Tibial nerve (tissue), 4 donors: ENCODE measurements at regions not wholly inside any gene's neighbourhood (a gene's known extent, or its start where the extent isn't known, plus 50 kb on each side); places are given as distances from the start of the nearest gene placed in this dataset.

Experiments
- DNase-seq, 2 donors: peaks; one replicate each; pipeline ENCODE4 v3.0.0-alpha.2; 2019; ENCODE audit warnings: low spot score in 2 of 2
- H3K27ac ChIP-seq, 4 donors: fragments of 200-600 bp; sonication (generic) in 3 of 4; one replicate each; pipeline ENCODE4 v1.5.1; 2017 to 2019; ENCODE audit warnings: mild to moderate bottlenecking in 1 of 4
- H3K27me3 ChIP-seq, 2 donors: fragments of 200-600 bp; sonication (generic) in 1 of 2; one replicate each; pipeline versions ENCODE4 v1.5.1 to v1.6.0; 2017 to 2019
- H3K36me3 ChIP-seq, 3 donors: fragments of 200-600 bp; sonication (generic); one replicate each; pipeline ENCODE4 v1.5.1; 2018 to 2019
- H3K4me1 ChIP-seq, 4 donors: fragments of 200-600 bp; sonication (generic) in 3 of 4; one replicate each; pipeline ENCODE4 v1.5.1; 2017 to 2019
- H3K4me3 ChIP-seq, 4 donors: fragments of 200-600 bp; sonication (generic) in 3 of 4; one replicate each; pipeline ENCODE4 v1.5.1; 2017 to 2019; ENCODE audit warnings: mild to moderate bottlenecking in 1 of 4, moderate library complexity in 1 of 4
- H3K9me3 ChIP-seq, 4 donors: fragments of 200-600 bp; sonication (generic) in 3 of 4; one replicate each; pipeline ENCODE4 v1.5.1; 2017 to 2019
- CTCF ChIP-seq, 5 experiments: fragments of 200-600 bp in 3 of 5; fragments of 450-650 bp in 2 of 5; sonication (generic) in 3 of 5; IDR thresholded peaks; one replicate each; pipeline ENCODE4 v1.5.1; 2016 to 2019; ENCODE audit warnings: antibody characterized with exemption in 5 of 5, mild to moderate bottlenecking in 3 of 5, moderate library complexity in 2 of 5
- EP300 ChIP-seq, 2 donors: sonication (generic); formaldehyde crosslinking; IDR thresholded peaks; one replicate each; pipeline ENCODE4 v1.6.1; 2017; ENCODE audit warnings: antibody characterized with exemption in 2 of 2, mild to moderate bottlenecking in 1 of 2
- POLR2A ChIP-seq, 2 donors: fragments of 450-650 bp; IDR thresholded peaks; one replicate each; pipeline ENCODE4 v1.6.1; 2017; ENCODE audit warnings: antibody characterized with exemption in 2 of 2, mild to moderate bottlenecking in 2 of 2, moderate library complexity in 2 of 2
- WGBS, 2 donors: methylation state at CpG; one replicate each; pipeline ENCODE4 v1.1.5; 2018; 5-methylcytosine and 5-hydroxymethylcytosine counted together

GRCh38 chr18:2060086-2060485 lies 511.2 kb downstream of the METTL4 start:
- no peaks in the 10 kb centered on the region for H3K4me1 ChIP-seq
- no peak overlapping the region for H3K27ac ChIP-seq
- 68 to 76% methylated on average over 1 of the region's 1 CpG for WGBS, 2 donors
- H3K36me3 ChIP-seq: no peaks in the 10 kb centered on the region
- H3K4me3 ChIP-seq: no peak overlapping the region
- H3K9me3 ChIP-seq: peaks cover 0 to 17% (median 0%) of the 10 kb centered on the region in 4 donors
- DNase-seq: no peak
- H3K27me3 ChIP-seq: no peaks in the 10 kb centered on the region
- TF ChIP-seq POLR2A (IDR thresholded peaks at IDR 0.05) (no peak), EP300 (IDR thresholded peaks at IDR 0.05) (no peak), CTCF (IDR thresholded peaks at IDR 0.05) (no peak)

- Histone ChIP-seq H3K27me3 (no peaks in the 10 kb centered on the region), H3K4me3 (no peak overlapping the region), H3K9me3 (no peaks in the 10 kb centered on the region), H3K4me1 (no peaks in the 10 kb centered on the region), H3K36me3 (peaks cover 0 to 2% (median 0%) of the 10 kb centered on the region in 3 donors), H3K27ac (no peak overlapping the region)
- TF ChIP-seq POLR2A (IDR thresholded peaks at IDR 0.05): no peak
- TF ChIP-seq CTCF (IDR thresholded peaks at IDR 0.05): no peak
- TF ChIP-seq EP300 (IDR thresholded peaks at IDR 0.05): no peak
- 54 to 62% methylated on average over 4 of the region's 4 CpGs for WGBS, 2 donors
- no peak for DNase-seq
Measured at GRCh38 chr18:2070631-2071030, 500.7 kb downstream of the METTL4 start.

DNA sequence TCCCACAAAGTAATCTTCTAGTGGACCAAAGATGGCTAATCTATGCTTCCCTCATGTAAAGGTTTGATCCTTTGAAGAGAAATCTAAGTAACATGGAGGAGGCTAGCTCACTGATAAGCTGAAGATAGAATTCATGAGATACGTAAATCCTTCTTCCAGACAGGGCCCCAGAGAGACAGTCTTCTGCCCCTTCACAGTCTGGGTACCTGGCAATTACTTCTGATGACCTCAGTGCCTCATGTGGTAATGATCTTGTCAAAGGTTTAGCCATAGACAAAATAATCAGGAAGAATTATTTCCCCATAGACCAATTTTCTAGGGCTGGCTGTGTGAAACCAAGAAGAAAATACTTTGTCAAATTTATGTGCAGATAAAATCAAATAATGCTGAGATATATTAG lies 495.8 kb downstream of the METTL4 start:
- WGBS, 2 donors: 56 to 77% methylated on average over 1 of the region's 1 CpG
- DNase-seq: no peak
- Histone ChIP-seq H3K4me3 (no peak overlapping the region), H3K27me3 (no peaks in the 10 kb centered on the region), H3K27ac (no peak overlapping the region), H3K4me1 (no peaks in the 10 kb centered on the region), H3K9me3 (no peaks in the 10 kb centered on the region), H3K36me3 (no peaks in the 10 kb centered on the region)
- TF ChIP-seq POLR2A (IDR thresholded peaks at IDR 0.05): no peak

GRCh38 chr18:2082676-2083075 lies 488.6 kb downstream of the METTL4 start:
- Histone ChIP-seq H3K27me3 (no peaks in the 10 kb centered on the region), H3K36me3 (no peaks in the 10 kb centered on the region), H3K4me1 (no peaks in the 10 kb centered on the region), H3K27ac (no peak overlapping the region), H3K9me3 (no peaks in the 10 kb centered on the region), H3K4me3 (no peak overlapping the region)
- TF ChIP-seq POLR2A (IDR thresholded peaks at IDR 0.05) (no peak), EP300 (IDR thresholded peaks at IDR 0.05) (no peak), CTCF (IDR thresholded peaks at IDR 0.05) (no peak)
- WGBS, 2 donors: 74 to 77% methylated on average over 1 of the region's 1 CpG
- DNase-seq: no peak

GRCh38 chr18:2083691-2084090 lies 487.6 kb downstream of the METTL4 start:
- Histone ChIP-seq H3K4me3 (no peak overlapping the region), H3K9me3 (no peaks in the 10 kb centered on the region), H3K27me3 (no peaks in the 10 kb centered on the region), H3K4me1 (no peaks in the 10 kb centered on the region), H3K27ac (no peak overlapping the region), H3K36me3 (no peaks in the 10 kb centered on the region)
- 50 to 59% methylated on average over 3 of the region's 3 CpGs for WGBS, 2 donors
- DNase-seq: no peak
- TF ChIP-seq CTCF (IDR thresholded peaks at IDR 0.05) (no peak), EP300 (IDR thresholded peaks at IDR 0.05) (no peak), POLR2A (IDR thresholded peaks at IDR 0.05) (no peak)

- H3K4me1 ChIP-seq: no peaks in the 10 kb centered on the region
- no peak overlapping the region for H3K4me3 ChIP-seq
- no peak overlapping the region for H3K27ac ChIP-seq
- no peaks in the 10 kb centered on the region for H3K27me3 ChIP-seq
- H3K9me3 ChIP-seq: no peaks in the 10 kb centered on the region
- H3K36me3 ChIP-seq: no peaks in the 10 kb centered on the region
- no peak for DNase-seq
- TF ChIP-seq CTCF (IDR thresholded peaks at IDR 0.05): no peak
- no peak for TF ChIP-seq EP300 (IDR thresholded peaks at IDR 0.05)
- TF ChIP-seq POLR2A (IDR thresholded peaks at IDR 0.05): no peak
Measured at GRCh38 chr18:2086439-2086838, 484.9 kb downstream of the METTL4 start.
